ENCODE measurements at regions not wholly inside any gene's neighbourhood (a gene's known extent, or its start where the extent isn't known, plus 50 kb on each side); places are given as distances from the start of the nearest gene placed in this dataset.

GRCh38 chr17:71709271-71709890 is 411.4 kb upstream of the SOX9 start:
- no peak overlapping the region for H3K4me3 Mint-ChIP-seq
- DNase-seq (ENCODE audit: low spot score in 2 of 2, unreplicated experiment in 2 of 2) = no peak
- H3K9me3 Mint-ChIP-seq = no peaks in the 10 kb centered on the region
- H3K4me1 Mint-ChIP-seq = no peaks in the 10 kb centered on the region
- H3K27ac Mint-ChIP-seq = no peak overlapping the region
- no peaks in the 10 kb centered on the region for H3K27me3 Mint-ChIP-seq (ENCODE audit: low read depth)
- TF ChIP-seq CTCF (IDR thresholded peaks at IDR 0.05; ENCODE audit: unreplicated experiment) = no peak
- no peaks in the 10 kb centered on the region for H3K36me3 Mint-ChIP-seq

- DNase-seq (ENCODE audit: low spot score in 2 of 2, unreplicated experiment in 2 of 2) = no peak
- no peak for TF ChIP-seq CTCF (IDR thresholded peaks at IDR 0.05; ENCODE audit: unreplicated experiment)
- no peak overlapping the region for H3K4me3 Mint-ChIP-seq
- no peaks in the 10 kb centered on the region for H3K4me1 Mint-ChIP-seq
- H3K9me3 Mint-ChIP-seq = no peaks in the 10 kb centered on the region
- no peaks in the 10 kb centered on the region for H3K27me3 Mint-ChIP-seq (ENCODE audit: low read depth)
- H3K36me3 Mint-ChIP-seq = no peaks in the 10 kb centered on the region
- H3K27ac Mint-ChIP-seq = no peak overlapping the region
Measured at GRCh38 chr17:71709946-71710345, 410.9 kb upstream of the SOX9 start.

- no peaks in the 10 kb centered on the region for H3K4me1 Mint-ChIP-seq
- no peak for TF ChIP-seq CTCF (IDR thresholded peaks at IDR 0.05; ENCODE audit: unreplicated experiment)
- no peak for DNase-seq (ENCODE audit: low spot score in 2 of 2, unreplicated experiment in 2 of 2)
- H3K36me3 Mint-ChIP-seq = no peaks in the 10 kb centered on the region
- H3K9me3 Mint-ChIP-seq = no peaks in the 10 kb centered on the region
- H3K4me3 Mint-ChIP-seq = no peak overlapping the region
- no peaks in the 10 kb centered on the region for H3K27me3 Mint-ChIP-seq (ENCODE audit: low read depth)
- H3K27ac Mint-ChIP-seq = no peak overlapping the region
Measured at GRCh38 chr17:71710816-71711215, 410.0 kb upstream of the SOX9 start.

- no peak for TF ChIP-seq CTCF (IDR thresholded peaks at IDR 0.05; ENCODE audit: unreplicated experiment)
- Mint-ChIP-seq H3K4me1 (no peaks in the 10 kb centered on the region), H3K27me3 (ENCODE audit: low read depth) (no peaks in the 10 kb centered on the region), H3K4me3 (no peak overlapping the region), H3K36me3 (no peaks in the 10 kb centered on the region), H3K27ac (no peak overlapping the region), H3K9me3 (peaks cover 16% of the 10 kb centered on the region)
- no peak for DNase-seq (ENCODE audit: low spot score in 2 of 2, unreplicated experiment in 2 of 2)
Measured at GRCh38 chr17:71713846-71714245, 407.0 kb upstream of the SOX9 start.

GRCh38 chr17:71724339-71724738 is 396.5 kb upstream of the SOX9 start:
- no peaks in the 10 kb centered on the region for H3K36me3 Mint-ChIP-seq
- H3K27ac Mint-ChIP-seq = no peak overlapping the region
- peaks cover 5% of the 10 kb centered on the region for H3K9me3 Mint-ChIP-seq
- H3K4me1 Mint-ChIP-seq = peaks cover 8% of the 10 kb centered on the region
- no peak overlapping the region for H3K4me3 Mint-ChIP-seq
- TF ChIP-seq CTCF (IDR thresholded peaks at IDR 0.05; ENCODE audit: unreplicated experiment) = no peak
- no peak for DNase-seq (ENCODE audit: low spot score in 2 of 2, unreplicated experiment in 2 of 2)
- peaks cover 2% of the 10 kb centered on the region for H3K27me3 Mint-ChIP-seq (ENCODE audit: low read depth)

- peaks cover 8% of the 10 kb centered on the region for H3K4me1 Mint-ChIP-seq
- H3K9me3 Mint-ChIP-seq = peaks cover 5% of the 10 kb centered on the region
- DNase-seq (ENCODE audit: low spot score in 2 of 2, unreplicated experiment in 2 of 2) = no peak
- H3K27ac Mint-ChIP-seq = no peak overlapping the region
- H3K36me3 Mint-ChIP-seq = no peaks in the 10 kb centered on the region
- H3K4me3 Mint-ChIP-seq = no peak overlapping the region
- H3K27me3 Mint-ChIP-seq (ENCODE audit: low read depth) = peaks cover 2% of the 10 kb centered on the region
- no peak for TF ChIP-seq CTCF (IDR thresholded peaks at IDR 0.05; ENCODE audit: unreplicated experiment)
Measured at GRCh38 chr17:71725811-71726210, 395.0 kb upstream of the SOX9 start.
